Upper lobe of left lung (tissue), 6 donors: ENCODE measurements at regions not wholly inside any gene's neighbourhood (a gene's known extent, or its start where the extent isn't known, plus 50 kb on each side); places are given as distances from the start of the nearest gene placed in this dataset.

Experiments used
- ATAC-seq, 2 donors: fragments of 200-7000 bp; cut with Tn5 transposase; one replicate each; pipeline ENCODE4 v1.9.1; 2022; ENCODE audit warnings: mild to moderate bottlenecking in 2 of 2, moderate library complexity in 2 of 2; ENCODE audit not compliant: low FRiP score in 2 of 2
- DNase-seq, 2 donors: peaks; one replicate each; pipeline ENCODE4 v3.0.0-alpha.2; 2019 to 2020
- H3K27ac ChIP-seq, 4 donors: fragments of 200-600 bp; sonication (generic); one replicate each; pipeline ENCODE4 v1.5.1; 2016 to 2019
- H3K27me3 ChIP-seq, 4 donors: fragments of 200-600 bp; sonication (generic); one replicate each; pipeline ENCODE4 v1.5.1; 2017 to 2019
- H3K36me3 ChIP-seq, 4 donors: fragments of 200-600 bp; sonication (generic); one replicate each; pipeline ENCODE4 v1.5.1; 2016 to 2019
- H3K4me1 ChIP-seq, 4 donors: fragments of 200-600 bp; sonication (generic); one replicate each; pipeline ENCODE4 v1.5.1; 2018 to 2019
- H3K4me3 ChIP-seq, 4 donors: fragments of 200-600 bp; sonication (generic); one replicate each; pipeline ENCODE4 v1.5.1; 2017 to 2019; ENCODE audit warnings: mild to moderate bottlenecking in 2 of 4, moderate library complexity in 1 of 4
- H3K9me3 ChIP-seq, 4 donors: fragments of 200-600 bp; sonication (generic); one replicate each; pipeline ENCODE4 v1.5.1; 2018 to 2019
- CTCF ChIP-seq, 6 experiments: fragments of 450-650 bp in 4 of 6; fragments of 200-600 bp in 2 of 6; sonication (generic) in 2 of 6; IDR thresholded peaks; one replicate each; pipeline ENCODE4 v1.5.1; 2016 to 2019; ENCODE audit warnings: antibody characterized with exemption in 6 of 6
- EP300 ChIP-seq, 4 donors: sonication (generic); formaldehyde crosslinking; IDR thresholded peaks; one replicate each; pipeline ENCODE4 v1.5.1; 2017; ENCODE audit warnings: antibody characterized with exemption in 4 of 4, control low read depth in 2 of 4
- POLR2A ChIP-seq, 4 donors: fragments of 450-650 bp; IDR thresholded peaks; one replicate each; pipeline ENCODE4 v1.5.1; 2016 to 2017; ENCODE audit warnings: antibody characterized with exemption in 4 of 4, mild to moderate bottlenecking in 2 of 4
- POLR2AphosphoS5 ChIP-seq, 2 donors: sonication (generic); formaldehyde crosslinking; IDR thresholded peaks; one replicate each; pipeline ENCODE4 v1.5.1; 2017; ENCODE audit warnings: antibody characterized with exemption in 2 of 2
- WGBS, 2 donors: methylation state at CpG; one replicate each; pipeline ENCODE4 v1.1.5; 2017 to 2018; 5-methylcytosine and 5-hydroxymethylcytosine counted together
- donor health status: DM: no; HTN: no; CAD: no; lungs with moderate emphysema.
- donor health status: DM: no; HTN: yes; CAD: no; lungs with severe emphysema.

DNA sequence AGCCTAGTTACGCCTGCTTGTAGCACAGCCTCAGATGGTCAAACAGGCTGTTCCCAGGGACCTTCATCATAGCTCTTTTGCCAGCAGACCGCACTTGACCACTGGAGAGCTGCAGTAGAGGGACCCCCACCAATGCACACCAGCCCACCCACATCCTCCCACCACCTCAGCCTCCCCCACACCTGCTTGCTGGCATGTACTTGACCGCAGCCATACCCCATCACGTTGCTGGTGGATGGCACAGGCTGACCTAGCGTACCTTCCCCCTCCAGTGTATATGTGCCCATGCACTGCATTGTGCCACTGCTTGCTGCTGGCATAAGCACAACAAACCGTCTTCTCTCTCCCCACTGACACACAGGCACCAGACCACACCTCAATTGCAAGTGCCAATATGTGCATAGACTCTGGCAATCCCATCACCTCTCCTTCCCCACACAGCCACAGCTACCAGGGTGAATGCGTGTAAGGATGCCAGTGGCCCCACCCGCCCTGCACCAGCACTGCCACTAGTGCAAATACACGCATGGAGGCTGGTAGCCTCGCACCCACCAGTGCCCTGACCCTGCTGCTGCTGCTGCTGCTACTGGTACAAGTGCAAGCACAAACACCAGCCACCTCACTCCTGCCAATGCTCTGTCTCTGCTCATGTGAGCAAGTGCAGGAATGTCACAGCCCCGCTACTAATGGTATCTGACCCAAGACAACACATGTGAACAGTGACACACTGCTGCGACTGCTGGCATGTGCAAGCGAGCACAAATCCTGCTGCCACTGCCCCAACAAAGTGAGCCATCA is 1377.6 kb downstream of the CDH11 start:
- Histone ChIP-seq H3K36me3 (no peaks in the 10 kb centered on the region), H3K4me3 (no peak overlapping the region), H3K27ac (no peak overlapping the region), H3K4me1 (no peaks in the 10 kb centered on the region), H3K27me3 (no peaks in the 10 kb centered on the region), H3K9me3 (no peaks in the 10 kb centered on the region)
- 87 to 89% methylated on average over 7 to 13 of the region's 13 CpGs for WGBS, 2 donors
- peak in 1 of 2 donors; percentile 31 for DNase-seq
- TF ChIP-seq EP300 (IDR thresholded peaks at IDR 0.05) (no peak), POLR2AphosphoS5 (IDR thresholded peaks at IDR 0.05) (no peak)
- peak; percentile 28 to 51 for ATAC-seq

GRCh38 chr16:63742150-63742549 is 1379.7 kb downstream of the CDH11 start:
- no peaks in the 10 kb centered on the region for H3K9me3 ChIP-seq
- no peak overlapping the region for H3K4me3 ChIP-seq
- no peak for TF ChIP-seq POLR2A (IDR thresholded peaks at IDR 0.05)
- TF ChIP-seq EP300 (IDR thresholded peaks at IDR 0.05), result no peak
- TF ChIP-seq POLR2AphosphoS5 (IDR thresholded peaks at IDR 0.05), result no peak
- no peaks in the 10 kb centered on the region for H3K4me1 ChIP-seq
- H3K36me3 ChIP-seq, result no peaks in the 10 kb centered on the region
- no peaks in the 10 kb centered on the region for H3K27me3 ChIP-seq
- DNase-seq (no peak), ATAC-seq (no peak)
- H3K27ac ChIP-seq, result no peak overlapping the region

GRCh38 chr16:63737633-63738032 is 1384.2 kb downstream of the CDH11 start:
- Histone ChIP-seq H3K36me3 (no peaks in the 10 kb centered on the region), H3K4me1 (no peaks in the 10 kb centered on the region), H3K27me3 (no peaks in the 10 kb centered on the region), H3K9me3 (no peaks in the 10 kb centered on the region), H3K4me3 (no peak overlapping the region), H3K27ac (no peak overlapping the region)
- TF ChIP-seq POLR2AphosphoS5 (IDR thresholded peaks at IDR 0.05), result no peak
- no peak for TF ChIP-seq EP300 (IDR thresholded peaks at IDR 0.05)
- no peak for TF ChIP-seq CTCF (IDR thresholded peaks at IDR 0.05)
- no peak for TF ChIP-seq POLR2A (IDR thresholded peaks at IDR 0.05)
- DNase-seq, result no peak
- no peak for ATAC-seq

DNA sequence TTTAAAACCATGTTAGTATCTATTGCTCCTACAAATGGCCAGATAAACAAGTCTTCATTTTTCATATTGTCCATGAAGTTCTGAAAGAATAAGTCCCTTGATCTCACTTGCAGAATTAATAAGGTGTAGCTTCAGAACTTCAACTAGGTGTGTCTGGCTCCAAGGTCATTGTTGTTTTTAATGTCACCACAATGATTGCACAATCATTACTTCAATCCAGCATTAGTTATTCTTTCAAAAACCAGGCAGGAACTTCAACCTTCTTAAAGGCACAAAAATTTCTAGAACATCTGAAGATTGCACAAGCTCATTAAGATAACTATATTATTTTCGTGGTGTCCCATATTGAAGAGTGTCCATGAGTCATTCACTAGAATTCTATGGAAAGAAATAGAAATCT is 1386.4 kb downstream of the CDH11 start:
- ATAC-seq (no peak), DNase-seq (no peak)
- H3K27ac ChIP-seq, result no peak overlapping the region
- TF ChIP-seq CTCF (IDR thresholded peaks at IDR 0.05) (no peak), POLR2AphosphoS5 (IDR thresholded peaks at IDR 0.05) (no peak), EP300 (IDR thresholded peaks at IDR 0.05) (no peak), POLR2A (IDR thresholded peaks at IDR 0.05) (no peak)
- H3K36me3 ChIP-seq, result no peaks in the 10 kb centered on the region
- WGBS, 2 donors, result 56 to 57% methylated on average over 1 of the region's 1 CpG
- H3K9me3 ChIP-seq, result no peaks in the 10 kb centered on the region
- no peak overlapping the region for H3K4me3 ChIP-seq
- H3K27me3 ChIP-seq, result no peaks in the 10 kb centered on the region
- H3K4me1 ChIP-seq, result no peaks in the 10 kb centered on the region

- H3K36me3 ChIP-seq, result no peaks in the 10 kb centered on the region
- TF ChIP-seq CTCF (IDR thresholded peaks at IDR 0.05), result no peak
- TF ChIP-seq POLR2A (IDR thresholded peaks at IDR 0.05), result no peak
- no peak for TF ChIP-seq POLR2AphosphoS5 (IDR thresholded peaks at IDR 0.05)
- TF ChIP-seq EP300 (IDR thresholded peaks at IDR 0.05), result no peak
- no peak overlapping the region for H3K4me3 ChIP-seq
- ATAC-seq (no peak), DNase-seq (no peak)
- H3K27ac ChIP-seq, result no peak overlapping the region
- H3K9me3 ChIP-seq, result no peaks in the 10 kb centered on the region
- H3K27me3 ChIP-seq, result no peaks in the 10 kb centered on the region
- no peaks in the 10 kb centered on the region for H3K4me1 ChIP-seq
- WGBS, 2 donors, result 32 to 50% methylated on average over 1 of the region's 1 CpG
Observed at GRCh38 chr16:63720848-63721247, 1401.0 kb downstream of the CDH11 start.

GRCh38 chr16:63719926-63720325 is 1401.9 kb downstream of the CDH11 start:
- Histone ChIP-seq H3K4me3 (no peak overlapping the region), H3K27me3 (no peaks in the 10 kb centered on the region), H3K36me3 (no peaks in the 10 kb centered on the region), H3K27ac (no peak overlapping the region), H3K4me1 (no peaks in the 10 kb centered on the region), H3K9me3 (no peaks in the 10 kb centered on the region)
- 82 to 85% methylated on average over 10 of the region's 10 CpGs for WGBS, 2 donors
- DNase-seq, result no peak
- ATAC-seq, result no peak
- TF ChIP-seq POLR2A (IDR thresholded peaks at IDR 0.05) (no peak), POLR2AphosphoS5 (IDR thresholded peaks at IDR 0.05) (no peak), EP300 (IDR thresholded peaks at IDR 0.05) (no peak), CTCF (IDR thresholded peaks at IDR 0.05) (no peak)
